ENCODE measurements at regions not wholly inside any gene's neighbourhood (a gene's known extent, or its start where the extent isn't known, plus 50 kb on each side); places are given as distances from the start of the nearest gene placed in this dataset.
"Not testable (repeated sequence)": the region's sequence is repeated elsewhere in the genome, so short reads cannot be mapped to it uniquely, and the experiment has no call there.

DNA sequence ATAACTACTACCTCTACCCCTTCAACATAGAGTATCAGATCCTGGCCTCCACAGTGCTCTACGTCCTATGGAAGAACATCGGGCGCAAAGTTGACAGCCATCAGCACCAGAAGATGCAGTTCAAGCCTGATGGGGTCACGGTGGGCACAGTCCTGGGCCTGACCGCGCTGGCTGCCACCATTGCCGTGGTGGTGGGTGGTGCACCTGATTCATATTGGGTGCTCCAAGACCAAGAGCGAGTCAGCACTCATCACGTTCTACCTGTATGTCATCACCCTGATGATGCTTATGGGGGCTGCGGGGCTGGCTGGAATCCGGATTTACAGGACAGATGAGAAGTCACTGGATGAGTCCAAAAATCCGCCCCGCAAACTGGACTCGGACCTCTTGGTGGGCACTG lies 846.4 kb downstream of the RPIA start:
- DNase-seq: not testable (repeated sequence)

DNA sequence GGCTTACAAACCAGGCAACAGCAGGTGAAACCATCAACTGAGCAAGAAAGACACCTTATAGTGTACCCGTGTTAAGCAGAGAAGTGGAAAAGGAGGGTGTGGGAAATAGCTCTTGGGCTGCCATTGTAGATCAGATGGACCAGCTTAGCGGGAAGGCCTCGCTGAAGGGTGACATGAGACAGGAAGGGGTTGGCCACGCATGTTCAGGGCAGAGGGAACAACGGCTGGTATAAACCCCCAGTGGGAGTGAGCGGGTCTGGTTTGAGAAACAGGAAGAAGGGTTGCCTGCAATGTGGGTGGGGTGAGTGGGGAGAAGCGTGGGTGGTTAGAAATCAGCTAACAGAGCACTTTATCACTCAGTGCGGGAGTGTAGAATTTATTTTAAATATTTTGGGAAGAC lies 852.6 kb downstream of the RPIA start:
- DNase-seq: not testable (repeated sequence)

DNA sequence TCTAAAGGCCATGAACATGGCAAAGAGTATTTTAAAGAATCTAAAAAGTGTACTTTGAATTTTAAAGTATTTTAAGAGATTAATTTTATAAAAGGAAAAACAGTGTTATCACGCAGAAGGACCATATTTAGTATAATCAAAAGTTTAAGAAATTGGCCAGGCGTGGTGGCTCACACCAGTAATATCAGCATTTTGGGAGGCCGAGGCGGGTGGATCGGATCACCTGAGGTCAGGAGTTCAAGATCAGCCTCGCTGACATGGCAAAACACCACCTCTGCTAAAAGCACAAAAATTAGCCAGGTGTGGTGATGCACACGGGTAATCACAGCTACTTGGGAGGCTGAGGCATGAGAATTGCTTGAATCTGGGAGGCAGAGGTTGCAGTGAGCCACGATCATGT lies 887.7 kb downstream of the RPIA start:
- not testable (repeated sequence) for DNase-seq

DNA sequence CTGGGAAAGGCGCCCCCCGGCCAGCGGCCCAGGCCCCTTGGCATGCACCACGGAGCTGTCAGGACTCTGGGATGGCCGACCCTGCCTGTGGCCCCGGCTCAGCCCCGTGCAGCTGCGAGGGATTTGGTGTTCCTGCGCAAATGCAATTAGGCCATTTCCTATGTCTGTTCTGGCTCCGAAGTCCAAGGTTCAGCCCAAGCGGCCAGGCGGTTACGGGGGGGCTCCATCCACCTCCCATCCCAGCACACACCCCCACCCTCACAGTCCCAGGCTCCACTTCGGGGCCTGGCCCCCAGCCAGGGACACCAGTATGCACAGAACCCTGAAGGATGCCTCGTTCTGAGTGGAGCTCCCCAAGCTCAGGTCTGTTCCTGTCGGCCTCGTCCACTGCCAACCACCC lies 891.3 kb downstream of the RPIA start:
- DNase-seq: not testable (repeated sequence)

DNA sequence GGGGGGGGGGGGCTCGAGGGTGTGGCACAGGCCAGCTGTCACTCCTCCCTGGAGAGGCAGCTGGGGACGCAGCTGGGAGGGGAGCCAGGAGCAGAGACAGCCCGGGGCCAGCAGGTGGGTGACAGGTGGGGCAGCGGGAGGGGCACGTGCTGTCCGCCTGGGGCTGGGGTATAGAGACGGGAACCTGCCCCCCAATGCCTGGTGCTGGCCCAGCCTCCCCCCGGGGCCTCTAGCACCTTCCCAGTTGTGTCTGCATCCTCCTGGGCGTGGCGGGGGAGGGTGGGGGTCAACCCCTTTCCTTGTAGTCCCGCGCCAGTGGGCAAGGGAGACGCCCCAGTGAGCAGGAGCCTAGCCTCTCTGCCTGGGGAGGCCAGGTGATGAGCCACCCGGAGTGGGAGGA lies 892.6 kb downstream of the RPIA start:
- not testable (repeated sequence) for DNase-seq

DNA sequence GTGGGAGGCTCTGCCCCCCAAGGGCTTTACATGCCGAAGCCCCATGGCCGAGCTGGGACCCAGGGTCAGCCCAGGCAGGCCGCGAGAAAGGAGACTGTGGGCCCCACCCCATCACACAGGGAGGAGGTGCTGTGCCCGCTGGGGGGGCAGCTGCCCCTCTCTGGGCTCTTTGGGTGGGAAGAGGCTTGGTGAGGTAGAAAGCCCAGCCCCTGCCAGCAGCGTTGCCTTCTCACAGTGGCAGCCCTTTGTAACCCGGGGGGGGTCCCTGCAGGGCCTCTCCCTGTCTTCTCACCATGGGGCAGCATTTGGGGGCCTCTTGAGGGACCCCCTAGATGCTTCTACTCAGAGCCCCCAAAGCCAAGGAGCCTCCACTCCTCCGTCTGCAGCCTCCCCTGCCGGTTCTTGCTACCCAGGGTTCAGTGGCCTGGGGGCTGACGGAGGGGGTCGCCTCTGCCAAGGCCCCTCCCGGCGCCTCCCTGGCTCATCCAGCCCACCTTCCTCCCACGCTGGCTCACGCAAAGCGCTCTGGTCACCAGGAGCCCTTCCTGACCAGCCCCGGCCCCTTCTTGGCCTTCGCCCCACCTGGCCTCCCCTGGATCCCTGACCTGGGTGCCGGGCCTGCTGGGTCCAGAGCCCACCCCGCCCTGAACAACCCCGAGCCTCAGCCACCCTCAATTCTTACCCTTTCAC lies 893.5 kb downstream of the RPIA start:
- not testable (repeated sequence) for DNase-seq

DNA sequence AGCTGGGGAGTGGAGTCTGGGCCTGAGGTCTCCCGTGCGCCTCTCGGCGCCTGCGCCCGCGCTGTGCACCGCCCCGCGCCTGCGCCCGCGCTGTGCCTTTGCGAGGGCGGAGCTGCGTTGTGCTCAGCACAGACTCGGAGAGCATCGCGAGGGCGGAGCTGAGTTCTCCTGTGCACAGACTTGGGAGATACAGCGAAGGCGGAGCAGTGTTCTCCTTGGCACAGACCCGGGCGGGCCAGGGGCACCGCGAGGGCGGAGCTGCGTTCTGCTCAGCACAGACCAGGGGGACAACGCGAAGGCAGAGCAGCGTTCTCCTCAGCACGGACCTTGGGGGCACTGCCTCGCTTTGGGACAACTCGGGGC lies 894.1 kb downstream of the RPIA start:
- DNase-seq: peak in 2 of 3 donors; percentile 23 to 24

DNA sequence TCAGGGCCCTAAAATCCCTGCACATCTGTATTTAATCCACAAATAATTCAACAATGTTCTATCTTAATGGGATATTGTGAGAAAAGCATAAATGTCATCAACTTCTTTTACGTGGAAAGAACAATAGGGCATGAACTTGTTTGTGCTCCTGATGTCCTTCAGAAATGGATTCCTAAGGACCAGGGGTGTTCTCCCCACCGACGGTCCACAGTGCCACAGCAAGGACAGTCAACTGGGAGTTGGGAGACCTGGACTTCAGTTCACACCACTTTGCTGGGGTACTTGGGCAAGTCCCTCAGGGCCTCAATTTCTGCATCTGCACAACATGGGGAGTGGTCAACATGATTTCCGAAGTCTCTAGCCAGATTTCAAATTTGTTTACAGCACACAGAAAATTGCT lies 908.4 kb downstream of the RPIA start:
- DNase-seq: not testable (repeated sequence)

DNA sequence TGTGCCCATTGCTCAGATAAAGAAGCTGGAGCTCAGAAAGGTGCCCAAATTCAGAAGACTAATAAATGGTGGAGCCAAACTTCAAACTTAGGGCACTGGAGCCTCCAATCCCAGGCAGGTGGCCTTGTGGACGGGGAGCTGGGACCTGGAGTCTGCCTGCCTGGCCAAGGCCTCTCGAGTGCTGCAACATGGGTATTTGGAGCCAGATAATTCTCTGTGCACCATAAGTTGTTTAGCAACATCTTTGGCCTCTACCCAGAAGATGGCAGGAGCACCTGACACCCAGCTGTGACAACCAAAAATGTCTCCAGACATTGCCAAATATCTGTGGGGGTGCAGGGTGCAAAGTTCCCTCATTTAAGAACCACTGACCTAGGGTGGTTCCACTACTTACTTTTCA lies 915.0 kb downstream of the RPIA start:
- not testable (repeated sequence) for DNase-seq

DNA sequence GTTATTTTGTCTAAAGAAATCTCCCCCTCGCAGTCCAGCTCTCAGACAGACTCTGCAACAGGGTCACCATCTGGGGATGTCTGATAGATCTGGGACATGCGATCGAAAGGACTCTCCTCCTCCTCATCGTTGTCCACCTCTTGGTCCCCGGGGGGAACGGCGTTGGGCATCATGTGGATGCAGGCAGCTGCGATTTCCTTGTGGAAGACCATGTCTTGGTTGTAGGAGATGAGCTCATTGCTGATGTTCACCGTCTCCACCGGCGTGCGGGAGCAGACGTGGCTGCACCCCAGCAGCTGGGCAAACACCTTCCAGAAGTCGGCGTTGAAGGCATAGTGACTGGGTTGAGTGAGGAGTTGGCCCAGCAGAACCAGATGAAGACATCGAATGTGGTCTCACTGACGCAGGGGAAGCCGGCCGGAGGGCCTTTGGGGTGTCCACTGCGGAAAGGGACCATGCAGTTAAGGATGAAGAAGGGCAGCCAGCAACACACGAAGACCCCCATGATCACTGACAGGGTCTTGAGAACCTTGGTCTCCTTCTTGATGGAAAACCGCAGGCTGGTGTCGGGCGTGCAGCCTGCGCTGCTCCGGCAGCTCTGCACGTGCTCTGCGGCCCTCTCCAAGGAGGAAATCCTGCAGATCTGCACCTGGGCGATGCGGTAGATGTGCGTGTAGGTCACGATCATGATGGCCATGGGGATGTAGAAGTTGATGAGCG lies 918.9 kb downstream of the RPIA start:
- DNase-seq: not testable (repeated sequence)

DNA sequence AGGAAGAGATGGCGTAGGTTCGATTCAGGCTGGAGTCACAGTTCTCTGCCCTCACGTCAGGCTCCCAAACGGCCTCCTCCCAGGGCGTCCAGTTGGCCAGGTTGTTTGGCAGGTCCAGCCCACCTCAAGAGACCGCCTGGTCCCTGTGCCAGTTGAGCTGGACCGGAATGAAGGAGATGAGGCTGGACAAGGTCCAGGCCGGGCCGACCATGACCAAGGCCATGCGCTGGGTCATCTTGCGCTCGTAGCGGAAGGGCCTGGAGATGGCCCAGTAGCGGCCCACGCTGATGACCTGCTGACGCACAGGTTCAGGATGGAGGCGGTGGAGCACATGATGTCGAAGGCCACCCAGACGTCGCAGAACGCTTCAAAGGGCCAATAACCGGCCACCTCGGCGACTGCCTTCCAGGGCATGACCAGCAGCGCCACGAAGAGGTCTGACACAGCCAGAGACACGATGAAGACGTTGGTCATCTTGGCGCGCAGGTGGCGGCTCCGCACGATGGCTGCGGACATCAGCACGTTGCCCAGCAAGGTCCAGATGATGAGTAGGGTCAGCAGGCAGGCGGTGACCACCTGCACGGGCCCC lies 919.5 kb downstream of the RPIA start:
- not testable (repeated sequence) for DNase-seq

DNA sequence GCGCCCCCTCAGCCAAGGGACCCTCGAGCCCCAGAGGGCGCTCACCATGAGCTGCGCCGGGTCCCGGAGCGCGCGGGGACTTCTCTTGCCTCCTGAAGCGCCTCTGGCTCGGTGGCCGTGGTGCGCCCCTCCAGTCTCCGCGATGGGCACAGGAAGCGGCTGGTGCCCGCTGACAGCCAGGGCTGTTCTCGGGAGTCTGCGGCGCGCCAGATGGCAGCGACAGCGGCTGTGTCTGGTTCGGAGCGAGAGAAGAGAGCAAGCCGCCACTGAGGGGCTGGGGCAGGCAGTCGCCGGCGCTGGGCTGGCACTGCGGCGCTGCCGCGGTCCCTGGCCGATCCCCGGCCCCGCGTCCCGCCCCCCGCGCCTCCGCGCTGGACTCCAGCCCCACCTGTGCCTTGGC lies 920.2 kb downstream of the RPIA start:
- not testable (repeated sequence) for DNase-seq

DNA sequence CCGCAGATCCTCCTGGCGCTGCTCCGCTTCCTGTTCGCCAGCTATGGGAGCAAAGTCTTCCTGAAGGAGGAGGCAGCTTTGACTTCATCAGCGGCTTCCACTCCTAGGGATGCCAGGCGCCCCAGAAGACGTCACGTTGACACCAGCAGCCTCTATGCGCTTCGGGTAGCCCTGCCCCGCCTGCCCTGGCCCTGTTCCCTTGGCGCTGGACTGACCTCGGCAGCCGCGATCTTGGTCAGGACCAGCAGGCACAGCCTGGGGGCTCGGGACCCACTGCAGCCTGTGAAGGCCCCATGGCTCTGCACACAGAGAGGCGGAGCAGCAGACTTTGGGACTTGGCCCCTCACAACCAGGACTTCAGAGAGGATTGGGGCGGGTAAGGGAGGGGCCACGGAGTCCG lies 957.8 kb downstream of the RPIA start:
- not testable (repeated sequence) for DNase-seq

DNA sequence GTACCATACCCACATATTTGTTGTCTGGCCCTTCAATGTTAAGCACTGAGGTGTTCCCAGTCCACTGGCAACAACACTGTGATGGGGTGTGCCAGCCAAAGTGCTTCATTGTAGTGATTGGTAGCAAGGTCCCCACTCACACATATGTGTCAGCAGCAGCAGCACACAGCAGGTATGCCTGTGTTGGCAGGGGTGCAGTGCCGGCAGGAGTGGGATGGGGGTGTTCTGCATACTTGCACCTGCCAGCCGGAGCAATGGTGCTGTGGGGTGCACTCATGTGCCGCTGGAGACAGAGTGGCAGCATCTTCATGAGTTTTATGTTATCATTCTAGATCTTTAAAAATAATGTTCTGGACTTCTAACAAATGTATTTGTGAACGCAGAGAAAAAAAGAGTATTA lies 987.8 kb downstream of the RPIA start:
- DNase-seq: not testable (repeated sequence)
